Stomach (tissue), 8 donors: ENCODE measurements at regions not wholly inside any gene's neighbourhood (a gene's known extent, or its start where the extent isn't known, plus 50 kb on each side); places are given as distances from the start of the nearest gene placed in this dataset.

Experiments
- DNase-seq, 2 donors: peaks; one replicate each; pipeline versions ENCODE4 v3.0.0 to v3.0.0-alpha.2; 2013 to 2019
- H3K27ac ChIP-seq, 5 donors: fragments of 200-600 bp in 4 of 5; sonication (generic) in 4 of 5; one replicate each; pipeline ENCODE4 v1.5.1; 2013 to 2019; ENCODE audit warnings: mild to moderate bottlenecking in 1 of 5, moderate library complexity in 1 of 5
- H3K27me3 ChIP-seq, 3 donors: fragments of 200-600 bp; sonication (generic); one replicate each; pipeline ENCODE4 v1.5.1; 2017 to 2019; ENCODE audit warnings: mixed run types in 1 of 3
- H3K36me3 ChIP-seq, 4 donors: fragments of 200-600 bp; sonication (generic); 1 replicate in 3 of 4; 2 replicates in 1 of 4; pipeline ENCODE4 v1.5.1; 2016 to 2019
- H3K4me1 ChIP-seq, 4 donors: fragments of 200-600 bp; sonication (generic); one replicate each; pipeline ENCODE4 v1.5.1; 2016 to 2019
- H3K4me3 ChIP-seq, 4 donors: fragments of 200-600 bp; sonication (generic) in 3 of 4; one replicate each; pipeline ENCODE4 v1.5.1; 2016 to 2019; ENCODE audit warnings: mild to moderate bottlenecking in 1 of 4
- H3K9me3 ChIP-seq, 4 donors: fragments of 200-600 bp; sonication (generic); one replicate each; pipeline ENCODE4 v1.5.1; 2016 to 2019
- CTCF ChIP-seq, 7 experiments: fragments of 450-650 bp in 4 of 7; fragments of 200-600 bp in 3 of 7; sonication (generic) in 3 of 7; IDR thresholded peaks; one replicate each; pipeline ENCODE4 v1.5.1; 2016 to 2019; ENCODE audit warnings: antibody characterized with exemption in 7 of 7, control low read depth in 2 of 7, mild to moderate bottlenecking in 1 of 7
- EP300 ChIP-seq: sonication (generic); formaldehyde crosslinking; IDR thresholded peaks from one replicate; pipeline ENCODE4 v1.6.1; 2017; ENCODE audit warnings: antibody characterized with exemption
- POLR2A ChIP-seq, 4 donors: fragments of 450-650 bp; IDR thresholded peaks; one replicate each; pipeline ENCODE4 v1.6.1; 2016; ENCODE audit warnings: antibody characterized with exemption in 4 of 4, control low read depth in 2 of 4, mild to moderate bottlenecking in 1 of 4, moderate library complexity in 1 of 4
- POLR2AphosphoS5 ChIP-seq, 3 donors: sonication (generic); formaldehyde crosslinking; IDR thresholded peaks; one replicate each; pipeline ENCODE4 v1.6.1; 2016; ENCODE audit warnings: antibody characterized with exemption in 3 of 3
- WGBS, 5 donors: extraction: QIAGEN DNeasy Blood & Tissue Kit in 3 of 5; methylation state at CpG; one replicate each; pipeline versions ENCODE4 v1.1.5 to v1.1.7; 2013 to 2018; 5-methylcytosine and 5-hydroxymethylcytosine counted together
- intact Hi-C: fragments of 100-400 bp; cut with DNase I; formaldehyde crosslinking; loops from one replicate; pipeline ENCODE4 v1.15.1; 2023; ENCODE audit warnings: low total_unique reads
- donor health status: healthy with polysubstance abuse.
- donor health status: Bipolar disorder and iron deficiency.
- donor health status: healthy.

- WGBS, 5 donors, result 66 to 80% (median 74%) methylated on average over 3 of the region's 3 CpGs
- intact Hi-C loops, result no loop called here
- no peak for TF ChIP-seq CTCF (IDR thresholded peaks at IDR 0.05)
- no peak for TF ChIP-seq POLR2A (IDR thresholded peaks at IDR 0.05)
- no peak for TF ChIP-seq EP300
- no peak for TF ChIP-seq POLR2AphosphoS5 (IDR thresholded peaks at IDR 0.05)
- Histone ChIP-seq H3K27ac (no peak overlapping the region), H3K27me3 (no peaks in the 10 kb centered on the region), H3K4me1 (no peaks in the 10 kb centered on the region), H3K36me3 (no peaks in the 10 kb centered on the region), H3K4me3 (no peak overlapping the region), H3K9me3 (no peaks in the 10 kb centered on the region)
- DNase-seq, result no peak
Measured at GRCh38 chr13:34512817-34513216, 429.3 kb upstream of the NBEA start.

- H3K27ac ChIP-seq, result no peak overlapping the region
- no peaks in the 10 kb centered on the region for H3K27me3 ChIP-seq
- no peaks in the 10 kb centered on the region for H3K36me3 ChIP-seq
- no peak for TF ChIP-seq POLR2A (IDR thresholded peaks at IDR 0.05)
- no peak for TF ChIP-seq CTCF (IDR thresholded peaks at IDR 0.05)
- no peak for TF ChIP-seq EP300
- TF ChIP-seq POLR2AphosphoS5 (IDR thresholded peaks at IDR 0.05), result no peak
- no peaks in the 10 kb centered on the region for H3K9me3 ChIP-seq
- intact Hi-C loops, result no loop called here
- no peaks in the 10 kb centered on the region for H3K4me1 ChIP-seq
- DNase-seq, result no peak
- no peak overlapping the region for H3K4me3 ChIP-seq
- WGBS, 5 donors, result 93 to 100% (median 98%) methylated on average over 1 of the region's 1 CpG
Measured at GRCh38 chr13:34513526-34513925, 428.5 kb upstream of the NBEA start.

GRCh38 chr13:34515201-34515600, 426.9 kb upstream of the NBEA start:
- H3K36me3 ChIP-seq, result no peaks in the 10 kb centered on the region
- WGBS, 5 donors, result 96 to 98% (median 96%) methylated on average over 3 of the region's 3 CpGs
- intact Hi-C loops, result no loop called here
- H3K27ac ChIP-seq, result no peak overlapping the region
- TF ChIP-seq EP300 (no peak), POLR2A (IDR thresholded peaks at IDR 0.05) (no peak), CTCF (IDR thresholded peaks at IDR 0.05) (no peak), POLR2AphosphoS5 (IDR thresholded peaks at IDR 0.05) (no peak)
- DNase-seq, result no peak
- no peaks in the 10 kb centered on the region for H3K9me3 ChIP-seq
- no peaks in the 10 kb centered on the region for H3K4me1 ChIP-seq
- no peaks in the 10 kb centered on the region for H3K27me3 ChIP-seq
- H3K4me3 ChIP-seq, result no peak overlapping the region

GRCh38 chr13:34521171-34521570, 420.9 kb upstream of the NBEA start:
- no peaks in the 10 kb centered on the region for H3K4me1 ChIP-seq
- DNase-seq, result no peak
- intact Hi-C loops, result no loop called here
- 70 to 78% (median 76%) methylated on average over 5 of the region's 5 CpGs for WGBS, 5 donors
- no peaks in the 10 kb centered on the region for H3K36me3 ChIP-seq
- H3K9me3 ChIP-seq, result no peaks in the 10 kb centered on the region
- H3K27ac ChIP-seq, result no peak overlapping the region
- no peak overlapping the region for H3K4me3 ChIP-seq
- no peak for TF ChIP-seq POLR2AphosphoS5 (IDR thresholded peaks at IDR 0.05)
- TF ChIP-seq CTCF (IDR thresholded peaks at IDR 0.05), result no peak
- TF ChIP-seq POLR2A (IDR thresholded peaks at IDR 0.05), result no peak
- no peak for TF ChIP-seq EP300
- H3K27me3 ChIP-seq, result no peaks in the 10 kb centered on the region
